H9 (cell line): ENCODE measurements at regions not wholly inside any gene's neighbourhood (a gene's known extent, or its start where the extent isn't known, plus 50 kb on each side); places are given as distances from the start of the nearest gene placed in this dataset.

Source experiments
- DNase-seq: peaks from one replicate; pipeline ENCODE4 v3.0.0-alpha.2; 2017
- H2AFZ ChIP-seq: one replicate; pipeline ENCODE4 v1.6.1; 2013; ENCODE audit warnings: mild to moderate bottlenecking, low read length, control low read depth, moderate library complexity
- H2AK5ac ChIP-seq: 2 replicates; pipeline ENCODE4 v1.6.1; 2013; ENCODE audit warnings: low read length, control low read depth, mixed read lengths; ENCODE audit not compliant: insufficient read length
- H2BK120ac ChIP-seq: one replicate; pipeline ENCODE4 v1.6.1; 2013; ENCODE audit warnings: low read depth, mild to moderate bottlenecking, low read length, control low read depth, inconsistent platforms; ENCODE audit not compliant: poor library complexity, severe bottlenecking
- H2BK12ac ChIP-seq: 2 replicates; pipeline ENCODE4 v1.6.1; 2013; ENCODE audit warnings: low read length, control low read depth, mixed read lengths, low read depth; ENCODE audit not compliant: insufficient read length
- H2BK15ac ChIP-seq: 2 replicates; pipeline ENCODE4 v1.6.1; 2013; ENCODE audit warnings: low read depth, low read length, control low read depth
- H2BK20ac ChIP-seq: one replicate; pipeline ENCODE4 v1.6.1; 2013; ENCODE audit warnings: low read depth, mild to moderate bottlenecking, low read length, control low read depth, inconsistent platforms; ENCODE audit not compliant: poor library complexity, severe bottlenecking
- H2BK5ac ChIP-seq: 2 replicates; pipeline ENCODE4 v1.6.1; 2013; ENCODE audit warnings: low read length, control low read depth, mixed read lengths; ENCODE audit not compliant: insufficient read length
- H3K14ac ChIP-seq: 2 replicates; pipeline ENCODE4 v1.6.1; 2013; ENCODE audit warnings: low read length, control low read depth; ENCODE audit not compliant: insufficient read depth
- H3K18ac ChIP-seq: 2 replicates; pipeline ENCODE4 v1.6.1; 2013; ENCODE audit warnings: low read depth, mild to moderate bottlenecking, mixed read lengths, low read length, control low read depth; ENCODE audit not compliant: insufficient read length
- H3K23ac ChIP-seq: 2 replicates; pipeline ENCODE4 v1.6.1; 2013; ENCODE audit warnings: low read length, control low read depth, mixed read lengths, low read depth; ENCODE audit not compliant: insufficient read length
- H3K23me2 ChIP-seq: 2 replicates; pipeline ENCODE4 v1.6.1; 2013; ENCODE audit warnings: low read depth, mild to moderate bottlenecking, mixed read lengths, low read length, control low read depth; ENCODE audit not compliant: insufficient read length, poor library complexity, severe bottlenecking
- H3K27ac ChIP-seq: 2 replicates; pipeline ENCODE4 v1.5.1; 2013; ENCODE audit warnings: low read length, control low read depth, mixed read lengths, low read depth; ENCODE audit not compliant: insufficient read length
- H3K27me3 ChIP-seq: 2 replicates; pipeline ENCODE4 v1.6.1; 2013; ENCODE audit warnings: low read length, control low read depth, inconsistent platforms; ENCODE audit not compliant: insufficient read depth
- H3K4ac ChIP-seq: 2 replicates; pipeline ENCODE4 v1.6.1; 2013; ENCODE audit warnings: low read depth, mild to moderate bottlenecking, control low read depth, inconsistent platforms, low read length, moderate library complexity
- H3K4me1 ChIP-seq: 2 replicates; pipeline ENCODE4 v1.6.1; 2013; ENCODE audit warnings: low read length, control low read depth, inconsistent platforms; ENCODE audit not compliant: insufficient read depth
- H3K4me2 ChIP-seq: 2 replicates; pipeline ENCODE4 v1.6.1; 2013; ENCODE audit warnings: low read length, control low read depth, mixed read lengths; ENCODE audit not compliant: insufficient read length, insufficient read depth
- H3K56ac ChIP-seq: 2 replicates; pipeline ENCODE4 v1.6.1; 2013; ENCODE audit warnings: low read depth, mild to moderate bottlenecking, mixed read lengths, low read length, control low read depth; ENCODE audit not compliant: insufficient read length
- H3K79me1 ChIP-seq: 2 replicates; pipeline ENCODE4 v1.6.1; 2013; ENCODE audit warnings: low read depth, mild to moderate bottlenecking, moderate library complexity, low read length, control low read depth, inconsistent platforms; ENCODE audit not compliant: insufficient read depth, poor library complexity, severe bottlenecking
- H3K79me2 ChIP-seq: 2 replicates; pipeline ENCODE4 v1.6.1; 2013; ENCODE audit warnings: low read length, control low read depth, inconsistent platforms; ENCODE audit not compliant: insufficient read depth
- H3K9ac ChIP-seq: 2 replicates; pipeline ENCODE4 v1.6.1; 2013; ENCODE audit warnings: low read length, control low read depth, mixed read lengths; ENCODE audit not compliant: insufficient read length; ENCODE audit errors: extremely low read depth
- H3K9me3 ChIP-seq: one replicate; pipeline ENCODE4 v1.6.1; 2013; ENCODE audit warnings: low read depth, low read length, inconsistent platforms; ENCODE audit not compliant: control insufficient read depth
- H3T11ph ChIP-seq: one replicate; pipeline ENCODE4 v1.6.1; 2013; ENCODE audit warnings: mild to moderate bottlenecking, low read length, control low read depth, inconsistent platforms
- H4K20me1 ChIP-seq: one replicate; pipeline ENCODE4 v1.6.1; 2013; ENCODE audit not compliant: control insufficient read depth, insufficient read length, insufficient read depth
- H4K5ac ChIP-seq: 2 replicates; pipeline ENCODE4 v1.6.1; 2013; ENCODE audit warnings: low read depth, mild to moderate bottlenecking, mixed read lengths, low read length, control low read depth; ENCODE audit not compliant: insufficient read length
- H4K8ac ChIP-seq: replicated peaks from 2 replicates; pipeline ENCODE4 v1.6.1; 2013; ENCODE audit warnings: low read length, control low read depth, mixed read lengths, low read depth; ENCODE audit not compliant: insufficient read length
- H4K91ac ChIP-seq: 2 replicates; pipeline ENCODE4 v1.6.1; 2013; ENCODE audit warnings: low read depth, mild to moderate bottlenecking, moderate library complexity, mixed read lengths, low read length, control low read depth; ENCODE audit not compliant: insufficient read length
- H3K27ac Mint-ChIP-seq, 3 experiments: 2 replicates in 2 of 3; 3 replicates in 1 of 3; pipeline ENCODE4 v1.8.0; 2020 to 2021; ENCODE audit warnings: mixed read lengths in 3 of 3, mild to moderate bottlenecking in 1 of 3, moderate library complexity in 1 of 3
- H3K27me3 Mint-ChIP-seq: 2 replicates; pipeline ENCODE4 v1.8.0; 2021; ENCODE audit warnings: low read depth, mild to moderate bottlenecking, moderate library complexity, mixed read lengths
- H3K36me3 Mint-ChIP-seq, 3 experiments: 2 replicates in 2 of 3; 3 replicates in 1 of 3; pipeline ENCODE4 v1.8.0; 2020 to 2021; ENCODE audit warnings: low read depth in 3 of 3, mixed read lengths in 3 of 3; ENCODE audit not compliant: insufficient read depth in 1 of 3
- H3K4me1 Mint-ChIP-seq, 2 experiments: 2 replicates each; pipeline ENCODE4 v1.8.0; 2020; ENCODE audit warnings: mixed read lengths in 2 of 2
- H3K4me3 Mint-ChIP-seq, 2 experiments: 2 replicates in 1 of 2; 3 replicates in 1 of 2; pipeline ENCODE4 v1.8.0; 2020 to 2021; ENCODE audit warnings: mild to moderate bottlenecking in 2 of 2, mixed read lengths in 2 of 2, moderate library complexity in 1 of 2
- H3K9me3 Mint-ChIP-seq, 2 experiments: 2 replicates in 1 of 2; 3 replicates in 1 of 2; pipeline ENCODE4 v1.8.0; 2020; ENCODE audit warnings: mild to moderate bottlenecking in 2 of 2, mixed read lengths in 2 of 2, moderate library complexity in 1 of 2
- WGBS: extraction: QIAGEN DNeasy Blood & Tissue Kit; methylation state at CpG from one replicate; pipeline ENCODE4 v1.1.7; 2013; ENCODE audit warnings: missing lambda C conversion rate, low lambda C conversion rate, mixed read lengths; ENCODE audit not compliant: insufficient read length; ENCODE audit errors: extremely low coverage; 5-methylcytosine and 5-hydroxymethylcytosine counted together
- TF ChIP-seq, protein P1 (sequence below): fragments of 200-600 bp; sonication (generic); conservative IDR thresholded peaks from 3 replicates; pipeline ENCODE4 v1.8.0; 2021; ENCODE audit warnings: antibody characterized with exemption, mild to moderate bottlenecking

DNA sequence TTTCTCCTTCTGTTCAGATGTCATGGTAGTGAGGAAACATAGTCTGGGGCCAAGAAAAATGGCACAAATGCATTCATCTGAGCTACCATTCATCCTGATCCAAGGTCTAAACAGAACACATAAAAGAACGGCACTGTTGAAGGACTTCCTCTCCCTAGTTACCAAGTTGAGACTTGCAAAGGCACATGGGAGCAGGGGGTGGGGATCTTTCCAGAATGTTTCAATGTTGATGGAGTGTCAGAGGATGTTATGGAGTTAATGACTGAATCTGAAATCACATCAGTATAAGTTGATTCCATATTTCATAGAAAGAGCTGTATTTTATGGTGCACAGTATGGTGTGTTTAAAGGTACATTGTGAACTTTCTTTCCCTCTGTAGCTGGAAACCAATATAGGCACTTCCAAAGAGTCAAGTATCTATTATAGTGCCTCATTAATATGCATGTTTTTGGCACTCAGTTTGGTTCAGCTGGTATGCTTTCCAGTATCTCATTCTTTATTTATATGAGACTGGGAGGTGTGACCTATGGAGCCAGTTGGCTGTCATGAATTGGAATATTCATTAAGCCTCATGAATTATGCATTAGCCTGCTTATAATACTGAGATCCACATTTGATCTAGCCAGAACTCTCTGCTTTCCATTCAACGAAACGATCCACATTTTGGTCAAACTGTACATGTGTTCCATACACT lies 603.0 kb downstream of the NR2F1-AS1 start:
- H3K27ac Mint-ChIP-seq = no peak overlapping the region
- H3K4me3 Mint-ChIP-seq = no peak overlapping the region

More for the DNA sequence above, 603.0 kb downstream of the NR2F1-AS1 start:
- H3K9me3 Mint-ChIP-seq = no peaks in the 10 kb centered on the region; a peak in 1 of 5 replicates
- no peak overlapping the region for H3K4me2 ChIP-seq
- H3K9me3 ChIP-seq = no peaks in the 10 kb centered on the region
- DNase-seq = no peak
- no peak overlapping the region for H3K4ac ChIP-seq
- H3K36me3 Mint-ChIP-seq = no peaks in the 10 kb centered on the region
- no peak overlapping the region for H2BK5ac ChIP-seq
- no peak overlapping the region for H3K14ac ChIP-seq
- no peaks in the 10 kb centered on the region for H3K27me3 Mint-ChIP-seq
- no peak overlapping the region for H4K91ac ChIP-seq
- H4K20me1 ChIP-seq = no peaks in the 10 kb centered on the region
- no peak overlapping the region for H3K18ac ChIP-seq
- no peak overlapping the region for H2AFZ ChIP-seq
- H2BK20ac ChIP-seq = no peak overlapping the region
- no peak overlapping the region for H4K8ac ChIP-seq
- H2BK15ac ChIP-seq = no peak overlapping the region
- no peak overlapping the region for H4K5ac ChIP-seq
- no peak overlapping the region for H2BK120ac ChIP-seq
- no CpG with 5 or more reads among the region's 3 CpGs for WGBS
- H3K4me1 Mint-ChIP-seq = no peaks in the 10 kb centered on the region
- H3K4me1 ChIP-seq = no peaks in the 10 kb centered on the region
- no peak overlapping the region for H3K56ac ChIP-seq
- H3K79me2 ChIP-seq = no peaks in the 10 kb centered on the region
- H3K23me2 ChIP-seq = no peaks in the 10 kb centered on the region
- H2AK5ac ChIP-seq = no peak overlapping the region
- H3K79me1 ChIP-seq = no peaks in the 10 kb centered on the region
- H3K27me3 ChIP-seq = no peaks in the 10 kb centered on the region
- TF ChIP-seq, protein P1, sequence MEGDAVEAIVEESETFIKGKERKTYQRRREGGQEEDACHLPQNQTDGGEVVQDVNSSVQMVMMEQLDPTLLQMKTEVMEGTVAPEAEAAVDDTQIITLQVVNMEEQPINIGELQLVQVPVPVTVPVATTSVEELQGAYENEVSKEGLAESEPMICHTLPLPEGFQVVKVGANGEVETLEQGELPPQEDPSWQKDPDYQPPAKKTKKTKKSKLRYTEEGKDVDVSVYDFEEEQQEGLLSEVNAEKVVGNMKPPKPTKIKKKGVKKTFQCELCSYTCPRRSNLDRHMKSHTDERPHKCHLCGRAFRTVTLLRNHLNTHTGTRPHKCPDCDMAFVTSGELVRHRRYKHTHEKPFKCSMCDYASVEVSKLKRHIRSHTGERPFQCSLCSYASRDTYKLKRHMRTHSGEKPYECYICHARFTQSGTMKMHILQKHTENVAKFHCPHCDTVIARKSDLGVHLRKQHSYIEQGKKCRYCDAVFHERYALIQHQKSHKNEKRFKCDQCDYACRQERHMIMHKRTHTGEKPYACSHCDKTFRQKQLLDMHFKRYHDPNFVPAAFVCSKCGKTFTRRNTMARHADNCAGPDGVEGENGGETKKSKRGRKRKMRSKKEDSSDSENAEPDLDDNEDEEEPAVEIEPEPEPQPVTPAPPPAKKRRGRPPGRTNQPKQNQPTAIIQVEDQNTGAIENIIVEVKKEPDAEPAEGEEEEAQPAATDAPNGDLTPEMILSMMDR = no peak
- no peak overlapping the region for H3K27ac ChIP-seq
- no peak overlapping the region for H3K9ac ChIP-seq
- H3K23ac ChIP-seq = no peak overlapping the region
- no peak overlapping the region for H3T11ph ChIP-seq
- no peak overlapping the region for H2BK12ac ChIP-seq
